NCI-H1930 (cell line): ENCODE measurements at regions not wholly inside any gene's neighbourhood (a gene's known extent, or its start where the extent isn't known, plus 50 kb on each side); places are given as distances from the start of the nearest gene placed in this dataset.
"Not testable (repeated sequence)": the region's sequence is repeated elsewhere in the genome, so short reads cannot be mapped to it uniquely, and the experiment has no call there.

Source experiments
- DNase-seq, 2 experiments: peaks; one replicate each; lab custom pipeline; 2025; lab: John Stamatoyannopoulos, UW

GRCh38 chr14:58752771-58753201, 115.0 kb downstream of the DACT1 start:
- DNase-seq, result no peak

GRCh38 chr14:58755031-58755925, 117.5 kb downstream of the DACT1 start:
- no peak for DNase-seq

- DNase-seq, result no peak
Measured at GRCh38 chr14:58760121-58760520, 122.4 kb downstream of the DACT1 start.

GRCh38 chr14:58762629-58763028, 124.9 kb downstream of the DACT1 start:
- DNase-seq, result no peak

GRCh38 chr14:58763210-58763609, 125.4 kb downstream of the DACT1 start:
- no peak for DNase-seq

- no peak for DNase-seq
Measured at GRCh38 chr14:58765418-58765831, 127.7 kb downstream of the DACT1 start.

GRCh38 chr14:58765843-58766242, 128.1 kb downstream of the DACT1 start:
- no peak for DNase-seq

GRCh38 chr14:58769011-58769643, 131.4 kb downstream of the DACT1 start:
- DNase-seq, result no peak

- peak in 1 of 2 experiments; percentile 71 for DNase-seq
Measured at GRCh38 chr14:58769771-58770170, 132.0 kb downstream of the DACT1 start.

- DNase-seq, result no peak
Measured at GRCh38 chr14:58770491-58770982, 132.8 kb downstream of the DACT1 start.

- no peak for DNase-seq
Measured at GRCh38 chr14:58771016-58771415, 133.3 kb downstream of the DACT1 start.

- DNase-seq, result peak; percentile 89 to 90
Measured at GRCh38 chr14:58772116-58772515, 134.4 kb downstream of the DACT1 start.

- DNase-seq, result peak in 1 of 2 experiments; percentile 21
Measured at GRCh38 chr14:58772794-58773620, 135.2 kb downstream of the DACT1 start.

GRCh38 chr14:58774531-58774930, 136.8 kb downstream of the DACT1 start:
- no peak for DNase-seq

GRCh38 chr14:58775130-58775529, 137.4 kb downstream of the DACT1 start:
- DNase-seq, result not testable (repeated sequence)

GRCh38 chr14:58776516-58776915, 138.8 kb downstream of the DACT1 start:
- no peak for DNase-seq

GRCh38 chr14:58777541-58777979, 139.8 kb downstream of the DACT1 start:
- no peak for DNase-seq

- no peak for DNase-seq
Measured at GRCh38 chr14:58778202-58778601, 140.4 kb downstream of the DACT1 start.

- no peak for DNase-seq
Measured at GRCh38 chr14:58779376-58779775, 141.6 kb downstream of the DACT1 start.

- DNase-seq, result no peak
Measured at GRCh38 chr14:58780185-58780584, 142.4 kb downstream of the DACT1 start.

- DNase-seq, result no peak
Measured at GRCh38 chr14:58780605-58781004, 142.8 kb downstream of the DACT1 start.

- DNase-seq, result no peak
Measured at GRCh38 chr14:58782011-58782410, 144.2 kb downstream of the DACT1 start.
